HUES64 (cell line): ENCODE measurements at regions not wholly inside any gene's neighbourhood (a gene's known extent, or its start where the extent isn't known, plus 50 kb on each side); places are given as distances from the start of the nearest gene placed in this dataset.

Experiments
- H3K27ac ChIP-seq: 2 replicates; pipeline ENCODE4 v1.7.0; 2013; ENCODE audit warnings: low read depth, low read length, inconsistent platforms
- H3K27me3 ChIP-seq: 2 replicates; pipeline ENCODE4 v1.6.1; 2013; ENCODE audit warnings: mild to moderate bottlenecking, low read length; ENCODE audit not compliant: insufficient read depth
- H3K36me3 ChIP-seq: 2 replicates; pipeline ENCODE4 v1.6.1; 2013; ENCODE audit warnings: mild to moderate bottlenecking, low read length; ENCODE audit not compliant: insufficient read depth
- H3K4me1 ChIP-seq: 2 replicates; pipeline ENCODE4 v1.6.1; 2013; ENCODE audit warnings: mild to moderate bottlenecking, low read length, moderate library complexity; ENCODE audit not compliant: insufficient read depth
- H3K4me3 ChIP-seq: 2 replicates; pipeline ENCODE4 v1.5.1; 2013; ENCODE audit warnings: mild to moderate bottlenecking, low read length, moderate library complexity
- H3K9ac ChIP-seq: 2 replicates; pipeline ENCODE4 v1.6.1; 2013; ENCODE audit warnings: mild to moderate bottlenecking, low read depth, low read length
- H3K9me3 ChIP-seq: 2 replicates; pipeline ENCODE4 v1.6.1; 2013; ENCODE audit warnings: low read depth, low read length; ENCODE audit not compliant: insufficient read depth
- WGBS: fragments of 150-250, 120-280 bp; methylation state at CpG from one replicate; pipeline ENCODE4 v1.1.7; 2013; ENCODE audit warnings: missing lambda C conversion rate; 5-methylcytosine and 5-hydroxymethylcytosine counted together

GRCh38 chr1:22234476-22235030, 91.7 kb upstream of the WNT4 start:
- no peaks in the 10 kb centered on the region for H3K9me3 ChIP-seq
- peak overlapping the region; percentile 59; the same call in 1 of the 2 replicates for H3K27ac ChIP-seq
- no peak overlapping the region for H3K4me3 ChIP-seq
- WGBS = 46% methylated on average over 4 of the region's 4 CpGs
- no peak overlapping the region for H3K9ac ChIP-seq
- H3K4me1 ChIP-seq = peaks cover 10% of the 10 kb centered on the region
- no peaks in the 10 kb centered on the region for H3K27me3 ChIP-seq
- H3K36me3 ChIP-seq = no peaks in the 10 kb centered on the region

DNA sequence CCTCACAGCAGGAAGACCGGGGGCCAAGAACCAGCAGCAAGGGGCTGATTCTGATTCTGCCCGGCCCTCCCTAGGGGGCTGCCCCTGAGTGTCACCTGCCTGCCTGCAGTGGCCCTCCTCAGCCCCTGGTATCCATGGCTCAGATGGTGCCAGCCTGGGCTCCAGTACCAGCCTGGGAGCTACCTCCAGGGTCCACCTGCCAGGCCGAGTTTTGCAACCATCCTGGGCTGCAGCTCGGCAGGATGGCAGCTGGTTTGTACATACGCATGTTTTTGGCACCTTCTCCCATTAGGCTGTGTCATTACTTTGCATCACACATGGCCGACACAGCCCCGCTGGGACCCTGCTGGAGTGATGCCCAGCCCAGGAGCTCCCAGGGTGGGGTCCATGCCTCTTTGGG, 93.3 kb upstream of the WNT4 start:
- H3K4me3 ChIP-seq = no peak overlapping the region
- no peaks in the 10 kb centered on the region for H3K9me3 ChIP-seq
- no peak overlapping the region for H3K27ac ChIP-seq
- 83% methylated on average over 7 of the region's 7 CpGs for WGBS
- H3K4me1 ChIP-seq = peaks cover 10% of the 10 kb centered on the region
- H3K27me3 ChIP-seq = no peaks in the 10 kb centered on the region
- H3K36me3 ChIP-seq = no peaks in the 10 kb centered on the region
- no peak overlapping the region for H3K9ac ChIP-seq

DNA sequence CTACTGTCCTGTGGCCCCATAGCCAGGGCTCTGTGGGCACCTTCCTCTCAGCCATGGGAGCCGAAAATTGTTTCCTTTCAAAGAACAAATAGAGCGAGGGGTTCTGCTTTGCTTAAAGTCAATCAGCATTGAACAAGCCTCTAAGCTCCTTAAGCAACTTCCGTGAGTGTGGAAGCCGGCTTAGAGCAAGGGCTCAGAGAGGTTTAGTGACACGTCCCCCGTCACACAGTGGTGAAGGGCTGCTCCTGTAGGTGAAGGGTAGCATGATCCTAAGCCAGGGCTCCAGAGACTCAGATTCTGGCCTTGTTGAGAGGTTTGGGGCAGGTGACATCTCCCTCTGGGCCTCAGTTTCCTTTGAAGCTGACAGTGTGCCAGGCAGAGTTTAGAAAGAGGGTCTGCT, 94.0 kb upstream of the WNT4 start:
- Histone ChIP-seq H3K4me3 (no peak overlapping the region), H3K9ac (no peak overlapping the region), H3K9me3 (no peaks in the 10 kb centered on the region), H3K4me1 (peaks cover 10% of the 10 kb centered on the region), H3K36me3 (no peaks in the 10 kb centered on the region), H3K27ac (no peak overlapping the region), H3K27me3 (no peaks in the 10 kb centered on the region)
- 89% methylated on average over 6 of the region's 6 CpGs for WGBS

- Histone ChIP-seq H3K4me3 (no peak overlapping the region), H3K27ac (no peak overlapping the region), H3K36me3 (no peaks in the 10 kb centered on the region), H3K9ac (no peak overlapping the region), H3K4me1 (peaks cover 10% of the 10 kb centered on the region), H3K27me3 (no peaks in the 10 kb centered on the region), H3K9me3 (no peaks in the 10 kb centered on the region)
- 93% methylated on average over 11 of the region's 11 CpGs for WGBS
Measured at GRCh38 chr1:22237433-22238093, 94.7 kb upstream of the WNT4 start.

- Histone ChIP-seq H3K9ac (no peak overlapping the region), H3K9me3 (no peaks in the 10 kb centered on the region), H3K4me1 (peaks cover 10% of the 10 kb centered on the region), H3K4me3 (no peak overlapping the region), H3K36me3 (no peaks in the 10 kb centered on the region), H3K27ac (no peak overlapping the region), H3K27me3 (no peaks in the 10 kb centered on the region)
- WGBS = 91% methylated on average over 26 of the region's 26 CpGs
Measured at GRCh38 chr1:22238356-22239224, 95.7 kb upstream of the WNT4 start.

DNA sequence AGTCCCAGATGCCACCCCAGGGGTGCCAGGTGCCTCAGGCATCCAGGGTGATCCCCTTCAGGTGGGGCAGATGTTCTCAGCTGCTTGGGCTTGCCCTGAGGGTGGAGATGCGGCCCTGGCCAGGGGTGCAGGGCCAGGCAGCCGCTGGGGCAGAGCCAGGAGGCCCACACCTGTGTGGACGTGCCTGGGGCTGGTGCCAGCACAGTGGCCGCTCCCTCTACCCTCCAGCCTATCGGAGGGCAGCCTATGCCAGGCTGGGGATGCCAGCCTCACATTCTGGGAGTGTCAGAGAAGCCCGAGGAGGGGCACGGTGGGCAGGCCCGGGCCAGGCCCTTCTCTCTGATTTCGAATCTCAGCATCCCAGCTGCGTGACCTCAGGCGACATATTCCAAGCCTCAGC, 96.5 kb upstream of the WNT4 start:
- WGBS = 92% methylated on average over 11 of the region's 11 CpGs
- no peak overlapping the region for H3K9ac ChIP-seq

DNA sequence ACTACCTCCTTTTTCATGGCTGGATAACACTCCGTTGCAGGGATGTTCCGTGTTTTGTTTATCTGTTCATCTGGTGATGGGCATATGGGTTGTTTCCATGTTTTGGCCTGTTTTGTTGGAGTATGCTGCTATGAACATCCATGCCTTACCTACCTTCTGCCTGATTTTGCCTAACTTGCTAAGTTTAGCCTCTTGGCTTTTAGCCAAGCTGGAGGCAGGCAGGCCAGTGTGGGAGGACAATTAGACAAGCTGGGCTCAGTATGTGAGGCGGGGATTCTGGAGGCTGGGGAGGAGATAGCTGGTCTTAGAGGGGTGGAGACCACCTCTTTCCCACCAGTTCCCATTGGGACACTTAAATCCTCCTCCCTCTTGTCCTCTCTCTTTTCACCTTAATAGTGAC, 98.4 kb upstream of the WNT4 start:
- WGBS = 89% methylated on average over 2 of the region's 3 CpGs
- Histone ChIP-seq H3K4me1 (no peaks in the 10 kb centered on the region), H3K9me3 (no peaks in the 10 kb centered on the region), H3K27me3 (no peaks in the 10 kb centered on the region), H3K27ac (no peak overlapping the region), H3K36me3 (no peaks in the 10 kb centered on the region), H3K4me3 (no peak overlapping the region), H3K9ac (no peak overlapping the region)

More for the DNA sequence above, 96.5 kb upstream of the WNT4 start:
- Histone ChIP-seq H3K27ac (no peak overlapping the region), H3K27me3 (no peaks in the 10 kb centered on the region), H3K9me3 (no peaks in the 10 kb centered on the region), H3K4me1 (peaks cover 6% of the 10 kb centered on the region), H3K36me3 (no peaks in the 10 kb centered on the region), H3K4me3 (no peak overlapping the region)

DNA sequence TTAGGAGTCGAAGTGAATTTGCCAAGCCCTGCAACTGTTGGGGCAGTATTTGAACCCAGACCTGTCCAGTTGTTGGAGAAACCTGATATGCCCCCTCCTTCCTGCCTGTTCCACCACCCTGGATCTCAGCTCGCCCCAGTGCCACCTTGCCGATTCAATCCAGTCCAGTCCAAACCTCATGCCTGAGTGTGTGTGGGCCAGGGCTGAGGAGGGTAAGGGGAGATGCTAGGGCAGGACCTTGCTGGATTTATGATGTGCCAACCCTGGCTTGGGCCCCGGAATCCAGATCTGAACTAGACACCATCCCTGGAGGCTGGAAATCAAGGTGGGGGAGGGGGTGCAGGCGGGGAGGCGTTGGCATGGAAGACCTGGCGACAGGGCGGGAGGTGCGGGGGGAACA, 98.9 kb upstream of the WNT4 start:
- WGBS = 97% methylated on average over 9 of the region's 9 CpGs
- Histone ChIP-seq H3K9ac (no peak overlapping the region), H3K9me3 (no peaks in the 10 kb centered on the region), H3K4me3 (no peak overlapping the region), H3K27ac (no peak overlapping the region), H3K27me3 (no peaks in the 10 kb centered on the region), H3K4me1 (no peaks in the 10 kb centered on the region), H3K36me3 (no peaks in the 10 kb centered on the region)

- Histone ChIP-seq H3K4me1 (no peaks in the 10 kb centered on the region), H3K36me3 (no peaks in the 10 kb centered on the region), H3K9ac (no peak overlapping the region), H3K4me3 (no peak overlapping the region), H3K27me3 (no peaks in the 10 kb centered on the region), H3K27ac (no peak overlapping the region), H3K9me3 (no peaks in the 10 kb centered on the region)
- WGBS = 71% methylated on average over 9 of the region's 9 CpGs
Measured at GRCh38 chr1:22245100-22245650, 102.3 kb upstream of the WNT4 start.

DNA sequence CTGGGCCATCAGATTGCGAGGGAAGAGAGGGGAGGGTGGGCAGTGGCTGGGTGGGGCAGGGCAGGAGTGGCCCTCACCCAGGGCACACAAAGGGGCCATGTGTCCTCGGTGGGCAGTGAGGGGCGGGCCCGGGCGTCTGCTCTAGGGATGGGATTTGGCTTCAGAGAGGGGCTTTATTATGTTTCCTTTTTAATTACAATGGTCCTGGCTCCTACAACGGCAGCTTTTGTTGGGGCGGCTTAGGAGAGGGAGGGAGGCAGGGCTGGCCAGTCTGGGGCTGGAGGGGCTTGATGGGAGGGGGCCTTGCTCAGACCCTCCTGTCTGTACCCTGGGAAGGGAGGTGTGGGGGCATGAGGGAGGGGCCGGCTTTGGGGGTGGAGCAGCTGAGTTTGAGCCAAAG, 102.8 kb upstream of the WNT4 start:
- Histone ChIP-seq H3K36me3 (no peaks in the 10 kb centered on the region), H3K27me3 (no peaks in the 10 kb centered on the region)
- 24% methylated on average over 8 of the region's 8 CpGs for WGBS

More for the DNA sequence above, 102.8 kb upstream of the WNT4 start:
- no peaks in the 10 kb centered on the region for H3K9me3 ChIP-seq
- no peak overlapping the region for H3K9ac ChIP-seq
- H3K27ac ChIP-seq = no peak overlapping the region
- H3K4me3 ChIP-seq = no peak overlapping the region
- H3K4me1 ChIP-seq = no peaks in the 10 kb centered on the region
